T-helper 17 cell (primary cell): ENCODE measurements at regions not wholly inside any gene's neighbourhood (a gene's known extent, or its start where the extent isn't known, plus 50 kb on each side); places are given as distances from the start of the nearest gene placed in this dataset.
"Not testable (repeated sequence)": the region's sequence is repeated elsewhere in the genome, so short reads cannot be mapped to it uniquely, and the experiment has no call there.

Experiments
- ATAC-seq: fragments of 150-1000 bp; cut with Tn5 transposase; 2 replicates; pipeline ENCODE4 v1.10.0; 2021; ENCODE audit warnings: mild to moderate bottlenecking, moderate library complexity
- DNase-seq, 3 donors: peaks; one replicate each; pipeline versions ENCODE4 v3.0.0 to v3.0.0-alpha.2; 2020 to 2021
- H3K9me3 ChIP-seq: one replicate; pipeline ENCODE4 v1.7.0; 2013; ENCODE audit warnings: low read length, mild to moderate bottlenecking; ENCODE audit not compliant: control insufficient read depth, poor library complexity, severe bottlenecking
- H3K27ac Mint-ChIP-seq: one replicate; pipeline ENCODE4 v1.8.0; 2022; ENCODE audit warnings: mild to moderate bottlenecking, moderate library complexity, mixed read lengths
- H3K27me3 Mint-ChIP-seq: one replicate; pipeline ENCODE4 v1.8.0; 2022; ENCODE audit warnings: mixed read lengths
- H3K36me3 Mint-ChIP-seq: one replicate; pipeline ENCODE4 v1.8.0; 2022; ENCODE audit warnings: low read depth, mixed read lengths
- H3K4me1 Mint-ChIP-seq: one replicate; pipeline ENCODE4 v1.8.0; 2022; ENCODE audit warnings: mild to moderate bottlenecking, mixed read lengths
- H3K4me3 Mint-ChIP-seq: one replicate; pipeline ENCODE4 v1.8.0; 2022; ENCODE audit warnings: mild to moderate bottlenecking, moderate library complexity, mixed read lengths

GRCh38 chr4:60911127-60911526 lies 289.0 kb upstream of the ADGRL3 start:
- H3K27me3 Mint-ChIP-seq, result no peaks in the 10 kb centered on the region
- DNase-seq, result no peak
- no peak overlapping the region for H3K4me3 Mint-ChIP-seq
- no peaks in the 10 kb centered on the region for H3K36me3 Mint-ChIP-seq
- no peak overlapping the region for H3K27ac Mint-ChIP-seq
- no peaks in the 10 kb centered on the region for H3K9me3 ChIP-seq
- ATAC-seq, result no peak
- no peaks in the 10 kb centered on the region for H3K4me1 Mint-ChIP-seq

GRCh38 chr4:60913002-60913401 lies 287.1 kb upstream of the ADGRL3 start:
- Mint-ChIP-seq H3K4me3 (no peak overlapping the region), H3K4me1 (no peaks in the 10 kb centered on the region), H3K27me3 (no peaks in the 10 kb centered on the region), H3K36me3 (no peaks in the 10 kb centered on the region), H3K27ac (no peak overlapping the region)
- DNase-seq, result no peak
- ATAC-seq, result no peak
- no peaks in the 10 kb centered on the region for H3K9me3 ChIP-seq

- Mint-ChIP-seq H3K36me3 (no peaks in the 10 kb centered on the region), H3K27ac (no peak overlapping the region), H3K4me3 (no peak overlapping the region), H3K4me1 (no peaks in the 10 kb centered on the region), H3K27me3 (no peaks in the 10 kb centered on the region)
- DNase-seq (no peak), ATAC-seq (no peak)
- no peaks in the 10 kb centered on the region for H3K9me3 ChIP-seq
Observed at GRCh38 chr4:60913671-60914070, 286.5 kb upstream of the ADGRL3 start.

- not testable (repeated sequence) for H3K4me1 Mint-ChIP-seq, H3K27me3 Mint-ChIP-seq, ATAC-seq, H3K4me3 Mint-ChIP-seq, H3K36me3 Mint-ChIP-seq, DNase-seq, H3K9me3 ChIP-seq, H3K27ac Mint-ChIP-seq
Observed at GRCh38 chr4:60921735-60922134, 278.4 kb upstream of the ADGRL3 start.

GRCh38 chr4:60923075-60923474 lies 277.1 kb upstream of the ADGRL3 start:
- DNase-seq (no peak), ATAC-seq (no peak)
- Mint-ChIP-seq H3K4me3 (no peak overlapping the region), H3K4me1 (no peaks in the 10 kb centered on the region), H3K27me3 (no peaks in the 10 kb centered on the region), H3K27ac (no peak overlapping the region), H3K36me3 (no peaks in the 10 kb centered on the region)
- no peaks in the 10 kb centered on the region for H3K9me3 ChIP-seq

GRCh38 chr4:60926624-60927023 lies 273.5 kb upstream of the ADGRL3 start:
- no peak for DNase-seq
- ATAC-seq, result no peak
- Mint-ChIP-seq H3K4me1 (no peaks in the 10 kb centered on the region), H3K27ac (no peak overlapping the region), H3K27me3 (no peaks in the 10 kb centered on the region), H3K4me3 (no peak overlapping the region), H3K36me3 (no peaks in the 10 kb centered on the region)
- no peaks in the 10 kb centered on the region for H3K9me3 ChIP-seq

- DNase-seq, result no peak
- H3K36me3 Mint-ChIP-seq, result no peaks in the 10 kb centered on the region
- no peaks in the 10 kb centered on the region for H3K9me3 ChIP-seq
- H3K4me1 Mint-ChIP-seq, result no peaks in the 10 kb centered on the region
- H3K27ac Mint-ChIP-seq, result no peak overlapping the region
- no peak for ATAC-seq
- no peaks in the 10 kb centered on the region for H3K27me3 Mint-ChIP-seq
- H3K4me3 Mint-ChIP-seq, result no peak overlapping the region
Observed at GRCh38 chr4:60930866-60931265, 269.3 kb upstream of the ADGRL3 start.

GRCh38 chr4:60934566-60935295 lies 265.4 kb upstream of the ADGRL3 start:
- no peaks in the 10 kb centered on the region for H3K36me3 Mint-ChIP-seq

GRCh38 chr4:60938181-60938580 lies 261.9 kb upstream of the ADGRL3 start:
- no peaks in the 10 kb centered on the region for H3K27me3 Mint-ChIP-seq
- no peak overlapping the region for H3K27ac Mint-ChIP-seq
- H3K4me1 Mint-ChIP-seq, result no peaks in the 10 kb centered on the region
- DNase-seq, result no peak
- no peaks in the 10 kb centered on the region for H3K36me3 Mint-ChIP-seq
- ATAC-seq, result no peak
- H3K9me3 ChIP-seq, result no peaks in the 10 kb centered on the region
- H3K4me3 Mint-ChIP-seq, result no peak overlapping the region

More at GRCh38 chr4:60934566-60935295, 265.4 kb upstream of the ADGRL3 start:
- H3K27ac Mint-ChIP-seq, result no peak overlapping the region
- no peaks in the 10 kb centered on the region for H3K4me1 Mint-ChIP-seq
- ATAC-seq, result no peak
- no peak overlapping the region for H3K4me3 Mint-ChIP-seq
- H3K27me3 Mint-ChIP-seq, result no peaks in the 10 kb centered on the region
- no peak for DNase-seq
- no peaks in the 10 kb centered on the region for H3K9me3 ChIP-seq

GRCh38 chr4:60938621-60939020 lies 261.5 kb upstream of the ADGRL3 start:
- Mint-ChIP-seq H3K36me3 (no peaks in the 10 kb centered on the region), H3K4me1 (no peaks in the 10 kb centered on the region), H3K4me3 (no peak overlapping the region), H3K27ac (no peak overlapping the region), H3K27me3 (no peaks in the 10 kb centered on the region)
- no peak for DNase-seq
- no peak for ATAC-seq
- no peaks in the 10 kb centered on the region for H3K9me3 ChIP-seq

GRCh38 chr4:60944060-60944459 lies 256.1 kb upstream of the ADGRL3 start:
- H3K9me3 ChIP-seq, result no peaks in the 10 kb centered on the region
- no peak overlapping the region for H3K4me3 Mint-ChIP-seq
- H3K27ac Mint-ChIP-seq, result no peak overlapping the region
- H3K36me3 Mint-ChIP-seq, result no peaks in the 10 kb centered on the region
- H3K4me1 Mint-ChIP-seq, result no peaks in the 10 kb centered on the region
- ATAC-seq, result no peak
- no peaks in the 10 kb centered on the region for H3K27me3 Mint-ChIP-seq
- DNase-seq, result no peak

- no peak for ATAC-seq
- Mint-ChIP-seq H3K27ac (no peak overlapping the region), H3K27me3 (no peaks in the 10 kb centered on the region), H3K4me1 (no peaks in the 10 kb centered on the region), H3K36me3 (no peaks in the 10 kb centered on the region), H3K4me3 (no peak overlapping the region)
- no peak for DNase-seq
- no peaks in the 10 kb centered on the region for H3K9me3 ChIP-seq
Observed at GRCh38 chr4:60945641-60946040, 254.5 kb upstream of the ADGRL3 start.

- H3K9me3 ChIP-seq, result no peaks in the 10 kb centered on the region
- Mint-ChIP-seq H3K27ac (no peak overlapping the region), H3K36me3 (no peaks in the 10 kb centered on the region), H3K4me3 (no peak overlapping the region), H3K27me3 (no peaks in the 10 kb centered on the region), H3K4me1 (no peaks in the 10 kb centered on the region)
- ATAC-seq (no peak), DNase-seq (no peak)
Observed at GRCh38 chr4:60948008-60948407, 252.1 kb upstream of the ADGRL3 start.

GRCh38 chr4:60952921-60953320 lies 247.2 kb upstream of the ADGRL3 start:
- DNase-seq (no peak), ATAC-seq (no peak)

More at GRCh38 chr4:60952921-60953320, 247.2 kb upstream of the ADGRL3 start:
- H3K9me3 ChIP-seq, result no peaks in the 10 kb centered on the region
- Mint-ChIP-seq H3K27me3 (no peaks in the 10 kb centered on the region), H3K4me3 (no peak overlapping the region), H3K36me3 (no peaks in the 10 kb centered on the region), H3K4me1 (no peaks in the 10 kb centered on the region), H3K27ac (no peak overlapping the region)
